ENCODE measurements at regions not wholly inside any gene's neighbourhood (a gene's known extent, or its start where the extent isn't known, plus 50 kb on each side); places are given as distances from the start of the nearest gene placed in this dataset.
"Not testable (repeated sequence)": the region's sequence is repeated elsewhere in the genome, so short reads cannot be mapped to it uniquely, and the experiment has no call there.

DNA sequence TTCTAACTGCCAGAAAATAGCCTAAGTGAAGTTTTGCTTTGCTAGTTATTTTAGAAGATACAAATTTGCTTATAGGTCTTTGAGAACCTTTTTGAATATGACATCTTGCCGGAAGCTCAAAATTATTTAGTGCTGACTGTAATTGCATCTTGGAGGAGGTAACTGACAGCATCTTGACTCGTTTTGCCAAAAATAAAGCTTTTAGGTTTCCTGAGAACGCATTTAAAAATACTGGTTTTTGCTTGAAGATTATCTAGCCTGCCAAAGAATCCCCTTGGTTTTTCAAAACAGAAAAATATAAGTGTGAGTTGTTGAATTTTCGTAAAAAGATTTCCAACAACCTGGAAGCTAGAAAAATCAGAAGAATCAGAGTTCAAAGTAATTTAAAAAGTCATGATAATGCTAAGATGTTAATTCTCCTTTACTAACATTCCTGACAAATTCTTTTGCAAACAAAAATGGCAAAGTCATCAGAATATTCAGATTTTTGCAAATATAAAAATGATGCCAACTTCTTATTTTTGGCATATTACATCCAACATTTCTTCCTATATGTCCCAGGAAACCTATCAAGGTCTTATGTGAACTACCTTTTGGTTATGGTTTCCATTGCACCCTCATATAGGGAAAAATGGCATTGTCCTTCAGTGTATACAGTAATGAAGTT is 178.0 kb upstream of the SLC8A1 start:
- Mint-ChIP-seq H3K4me1 (ENCODE audit: low read depth) (no peaks in the 10 kb centered on the region), H3K36me3 (no peaks in the 10 kb centered on the region), H3K4me3 (no peak overlapping the region), H3K9me3 (ENCODE audit: low read depth) (no peaks in the 10 kb centered on the region), H3K27ac (no peak overlapping the region), H3K27me3 (no peaks in the 10 kb centered on the region)

DNA sequence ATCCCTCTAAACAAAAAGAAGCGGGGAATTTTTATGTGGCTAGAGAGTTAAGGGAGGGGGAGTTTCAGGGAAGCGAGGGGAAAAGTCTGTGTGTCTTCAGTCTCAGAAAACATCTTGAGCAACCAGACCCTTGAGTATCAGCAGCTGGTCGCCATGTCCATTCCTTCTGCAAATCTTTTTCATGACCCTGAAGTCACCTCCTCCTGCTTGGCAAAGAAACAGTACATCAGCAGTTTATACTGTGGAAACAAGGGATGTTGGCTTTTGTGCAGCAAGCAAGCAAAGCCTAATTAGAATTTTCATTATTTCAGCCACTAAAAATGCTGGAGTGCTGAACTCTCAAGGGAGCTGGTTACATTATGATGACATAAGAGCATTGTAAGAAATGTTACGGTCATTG is 187.4 kb upstream of the SLC8A1 start:
- Mint-ChIP-seq H3K27ac (no peak overlapping the region), H3K36me3 (no peaks in the 10 kb centered on the region), H3K4me1 (ENCODE audit: low read depth) (no peaks in the 10 kb centered on the region), H3K4me3 (no peak overlapping the region), H3K27me3 (no peaks in the 10 kb centered on the region), H3K9me3 (ENCODE audit: low read depth) (no peaks in the 10 kb centered on the region)

DNA sequence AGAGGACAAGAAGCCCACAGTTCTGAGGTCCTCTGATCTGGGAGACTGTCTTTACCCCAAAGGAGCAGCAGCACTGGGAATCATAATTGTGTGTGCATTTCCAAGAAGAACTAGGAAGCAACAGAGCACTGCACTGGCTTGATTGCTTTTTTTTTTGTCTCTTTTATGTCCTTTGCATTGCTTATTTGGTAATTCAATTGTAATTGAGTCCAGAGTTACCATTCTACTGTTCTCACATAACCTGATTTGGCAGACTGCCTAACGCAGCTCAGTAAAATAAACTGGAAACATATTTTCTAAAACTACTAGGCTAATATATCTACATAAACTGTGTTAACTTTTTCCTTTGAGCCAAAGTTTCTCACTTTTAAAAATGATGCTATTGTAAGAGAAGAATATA is 190.3 kb upstream of the SLC8A1 start:
- Mint-ChIP-seq H3K27ac (no peak overlapping the region), H3K4me3 (no peak overlapping the region), H3K9me3 (ENCODE audit: low read depth) (no peaks in the 10 kb centered on the region), H3K4me1 (ENCODE audit: low read depth) (no peaks in the 10 kb centered on the region), H3K36me3 (no peaks in the 10 kb centered on the region), H3K27me3 (no peaks in the 10 kb centered on the region)

DNA sequence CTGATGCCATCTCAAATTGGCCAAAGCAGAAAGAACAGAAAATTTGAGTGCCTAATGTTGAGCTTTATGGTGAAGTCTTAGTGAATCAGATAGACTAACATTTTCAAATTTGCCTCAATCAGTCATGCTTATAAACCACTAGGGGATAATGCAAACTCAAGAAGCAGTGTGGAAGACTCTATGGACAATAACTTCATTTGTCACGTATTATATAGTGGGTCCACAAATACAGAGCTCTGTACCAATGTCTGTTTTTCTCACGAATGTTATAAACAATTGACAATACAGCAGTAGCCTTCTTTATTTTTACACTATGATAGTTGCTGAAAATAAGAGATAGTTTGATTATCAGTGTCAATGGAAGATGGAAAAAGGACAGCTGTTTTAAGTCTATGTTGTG is 190.8 kb upstream of the SLC8A1 start:
- Mint-ChIP-seq H3K36me3 (no peaks in the 10 kb centered on the region), H3K9me3 (ENCODE audit: low read depth) (no peaks in the 10 kb centered on the region), H3K27ac (no peak overlapping the region), H3K27me3 (no peaks in the 10 kb centered on the region), H3K4me1 (ENCODE audit: low read depth) (no peaks in the 10 kb centered on the region), H3K4me3 (no peak overlapping the region)

DNA sequence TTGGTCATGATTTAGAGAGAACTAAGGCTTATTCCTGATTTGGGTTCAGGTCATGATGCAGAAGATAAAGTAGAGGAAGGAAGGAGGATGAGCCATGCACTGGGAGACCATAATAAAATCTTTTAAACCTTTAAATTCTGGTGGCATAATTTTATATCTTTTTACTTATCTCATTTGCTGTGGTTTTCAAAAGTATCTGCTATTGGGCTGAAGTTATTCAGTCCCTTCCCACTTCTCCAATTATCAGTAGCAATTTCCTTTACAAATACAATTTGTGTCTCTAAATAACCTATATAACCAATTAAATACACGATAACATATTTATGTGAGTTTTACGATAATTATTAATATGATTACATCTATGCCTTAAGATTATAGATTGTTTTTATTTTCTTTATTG is 194.8 kb upstream of the SLC8A1 start:
- Mint-ChIP-seq H3K27me3 (no peaks in the 10 kb centered on the region), H3K4me1 (ENCODE audit: low read depth) (no peaks in the 10 kb centered on the region), H3K4me3 (no peak overlapping the region), H3K9me3 (ENCODE audit: low read depth) (no peaks in the 10 kb centered on the region), H3K36me3 (no peaks in the 10 kb centered on the region), H3K27ac (no peak overlapping the region)

DNA sequence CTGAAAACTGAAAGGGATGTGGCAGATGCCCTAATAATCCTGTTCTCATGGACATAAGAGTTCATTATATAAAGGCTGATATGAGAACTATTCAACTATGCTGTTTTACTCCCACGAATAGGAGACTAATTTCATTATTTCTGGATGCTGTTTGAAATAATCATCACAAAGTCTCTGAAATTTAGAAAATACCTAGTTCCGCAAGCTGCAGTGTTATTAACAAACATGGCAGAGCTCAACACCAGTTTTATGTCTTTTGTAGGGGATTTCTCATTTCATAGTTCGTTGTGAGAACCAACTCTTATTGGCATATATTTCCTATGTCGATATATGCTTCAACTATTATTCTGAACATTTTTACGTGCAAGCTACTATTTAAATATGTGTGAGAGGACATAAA is 200.3 kb upstream of the SLC8A1 start:
- H3K9me3 Mint-ChIP-seq (ENCODE audit: low read depth) = no peaks in the 10 kb centered on the region
- H3K36me3 Mint-ChIP-seq = no peaks in the 10 kb centered on the region
- H3K27ac Mint-ChIP-seq = no peak overlapping the region
- no peaks in the 10 kb centered on the region for H3K4me1 Mint-ChIP-seq (ENCODE audit: low read depth)
- no peak overlapping the region for H3K4me3 Mint-ChIP-seq
- H3K27me3 Mint-ChIP-seq = no peaks in the 10 kb centered on the region

DNA sequence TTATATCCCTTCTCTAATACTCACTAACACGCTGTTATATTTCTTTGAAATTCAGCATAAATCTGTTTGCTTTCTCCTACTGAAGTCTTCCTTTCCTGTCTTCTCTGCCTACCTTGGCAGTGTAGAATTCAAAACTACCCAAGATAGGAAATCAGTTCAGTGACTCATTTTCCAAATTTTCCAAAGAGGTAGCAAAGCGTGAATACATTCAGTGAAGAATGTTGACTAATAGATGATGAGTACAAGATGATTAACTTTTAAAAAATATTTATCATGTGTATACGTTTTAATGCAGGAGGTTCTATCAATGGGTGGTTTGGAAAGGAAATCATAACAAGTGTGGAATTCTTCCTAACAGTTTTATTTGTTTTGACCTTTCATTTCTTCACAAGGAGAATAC is 201.9 kb upstream of the SLC8A1 start:
- H3K27ac Mint-ChIP-seq = no peak overlapping the region
- H3K36me3 Mint-ChIP-seq = no peaks in the 10 kb centered on the region
- H3K4me1 Mint-ChIP-seq (ENCODE audit: low read depth) = no peaks in the 10 kb centered on the region
- no peaks in the 10 kb centered on the region for H3K9me3 Mint-ChIP-seq (ENCODE audit: low read depth)
- H3K27me3 Mint-ChIP-seq = no peaks in the 10 kb centered on the region
- H3K4me3 Mint-ChIP-seq = no peak overlapping the region

DNA sequence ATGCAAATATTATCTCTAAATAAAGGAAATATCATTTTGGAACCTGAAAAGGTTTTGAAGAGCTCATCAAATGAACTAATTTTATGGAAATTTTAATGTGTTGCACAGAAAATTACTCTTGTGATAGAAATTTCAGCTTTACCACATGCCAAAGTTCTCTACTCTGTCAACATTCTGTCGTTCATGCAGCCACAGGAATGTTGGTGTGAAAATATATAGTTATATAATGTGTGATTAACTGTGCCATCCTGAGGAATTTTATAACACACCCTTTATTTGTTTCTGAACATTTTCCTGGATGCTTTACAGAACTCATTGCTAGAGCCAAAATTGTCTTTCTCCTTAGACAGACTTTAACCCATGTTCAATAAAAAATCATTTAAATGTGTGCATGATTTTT is 202.5 kb upstream of the SLC8A1 start:
- Mint-ChIP-seq H3K27ac (no peak overlapping the region), H3K9me3 (ENCODE audit: low read depth) (no peaks in the 10 kb centered on the region), H3K4me1 (ENCODE audit: low read depth) (no peaks in the 10 kb centered on the region), H3K36me3 (no peaks in the 10 kb centered on the region), H3K4me3 (no peak overlapping the region), H3K27me3 (no peaks in the 10 kb centered on the region)

DNA sequence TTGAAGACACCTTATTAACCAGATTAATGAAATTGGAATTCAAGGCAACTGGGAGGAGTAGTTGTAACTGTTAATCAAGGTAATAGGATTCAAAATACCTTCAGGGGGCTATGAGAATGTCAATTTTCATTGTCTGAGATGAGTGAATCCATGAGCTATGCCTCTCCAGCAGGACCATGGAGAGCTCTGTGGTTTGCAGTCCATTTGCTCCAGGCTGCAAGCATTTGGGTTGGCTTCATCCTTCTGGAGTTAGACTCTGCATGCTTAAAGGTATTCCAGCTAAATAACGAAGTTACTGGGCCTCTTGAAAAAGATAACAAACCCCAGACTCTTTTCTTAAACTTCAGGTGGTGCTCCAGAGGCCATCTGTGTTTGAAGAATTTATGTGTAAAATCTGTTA is 207.1 kb upstream of the SLC8A1 start:
- Mint-ChIP-seq H3K27ac (no peak overlapping the region), H3K4me1 (ENCODE audit: low read depth) (no peaks in the 10 kb centered on the region), H3K9me3 (ENCODE audit: low read depth) (peaks cover 4% of the 10 kb centered on the region), H3K36me3 (no peaks in the 10 kb centered on the region), H3K27me3 (no peaks in the 10 kb centered on the region), H3K4me3 (no peak overlapping the region)

DNA sequence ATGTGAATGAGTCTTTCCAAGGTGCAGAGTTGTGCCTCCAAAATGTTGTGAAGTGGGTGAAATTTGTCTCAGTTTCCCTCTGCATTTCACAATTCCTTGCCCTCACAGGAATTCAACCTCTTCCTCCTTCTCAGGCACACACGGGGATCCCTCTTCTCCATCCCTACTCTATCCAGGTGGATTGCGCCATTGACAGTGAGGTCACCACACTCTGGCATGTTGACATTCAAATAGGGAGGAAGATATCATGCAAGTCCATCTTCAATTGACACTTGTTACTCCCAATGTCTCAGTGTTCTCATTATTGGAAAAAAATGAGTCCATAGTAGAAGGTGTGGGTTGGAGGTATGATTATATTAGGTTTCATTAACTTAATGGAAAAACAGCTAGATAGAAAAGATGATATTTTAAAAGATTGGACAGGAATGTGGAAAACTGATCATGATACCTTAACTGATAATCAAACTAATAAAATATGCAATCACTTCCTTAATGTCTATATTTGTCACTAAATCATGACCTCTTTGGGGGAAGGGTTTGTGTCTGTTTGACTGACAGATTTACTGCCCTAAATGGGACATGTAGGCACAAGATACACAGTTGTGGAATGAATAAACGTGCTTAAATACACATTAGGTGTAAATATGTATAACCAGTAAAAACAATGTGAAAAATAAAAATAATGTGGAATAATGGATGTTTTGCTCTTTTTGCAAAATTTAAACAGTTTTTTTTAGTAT is 213.8 kb upstream of the SLC8A1 start:
- Mint-ChIP-seq H3K4me1 (ENCODE audit: low read depth) (no peaks in the 10 kb centered on the region), H3K9me3 (ENCODE audit: low read depth) (peaks cover 4% of the 10 kb centered on the region), H3K4me3 (no peak overlapping the region), H3K27me3 (no peaks in the 10 kb centered on the region), H3K36me3 (no peaks in the 10 kb centered on the region), H3K27ac (no peak overlapping the region)

DNA sequence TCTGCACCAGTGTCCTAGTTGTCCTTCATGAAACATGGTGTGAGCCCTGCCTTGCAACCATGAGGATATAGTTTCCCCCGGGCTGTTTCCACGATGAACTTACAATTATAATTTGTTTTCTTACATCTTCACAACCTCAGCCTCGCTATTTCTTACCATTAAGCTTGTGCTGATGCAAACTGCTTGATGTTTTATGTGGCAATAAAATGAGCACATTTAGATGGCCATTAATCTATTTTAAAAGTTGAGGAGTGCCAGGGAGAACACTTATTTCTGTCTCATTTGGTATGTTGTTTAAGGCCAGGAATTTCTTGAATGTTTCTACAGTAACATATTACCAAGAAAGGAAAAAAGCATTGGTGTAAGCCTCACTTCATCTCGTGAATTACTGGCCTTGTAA is 214.5 kb upstream of the SLC8A1 start:
- Mint-ChIP-seq H3K27ac (no peak overlapping the region), H3K36me3 (no peaks in the 10 kb centered on the region), H3K4me1 (ENCODE audit: low read depth) (no peaks in the 10 kb centered on the region)

DNA sequence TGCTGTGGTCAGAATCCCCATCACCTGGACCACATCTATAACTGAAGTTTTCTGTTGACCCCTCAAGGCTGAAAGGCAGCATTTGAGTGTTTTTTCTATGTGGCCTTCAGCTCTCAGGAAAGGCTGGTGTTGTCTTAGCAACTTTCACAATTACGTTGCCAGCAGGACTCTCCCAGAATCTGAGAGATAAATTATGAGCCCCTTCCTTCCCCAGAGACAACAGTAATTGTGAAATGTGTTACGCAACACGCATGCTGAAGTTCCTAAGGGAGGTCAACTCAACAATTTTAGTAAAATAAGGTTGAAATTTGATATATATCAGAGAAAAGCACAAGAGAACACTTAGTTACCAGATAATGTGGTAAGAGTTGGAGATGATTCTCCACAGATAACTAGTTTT is 216.5 kb upstream of the SLC8A1 start:
- Mint-ChIP-seq H3K4me1 (ENCODE audit: low read depth) (no peaks in the 10 kb centered on the region), H3K36me3 (no peaks in the 10 kb centered on the region), H3K4me3 (no peak overlapping the region), H3K27ac (no peak overlapping the region), H3K27me3 (no peaks in the 10 kb centered on the region), H3K9me3 (ENCODE audit: low read depth) (no peaks in the 10 kb centered on the region)

More for the DNA sequence above, 214.5 kb upstream of the SLC8A1 start:
- Mint-ChIP-seq H3K9me3 (ENCODE audit: low read depth) (no peaks in the 10 kb centered on the region), H3K4me3 (no peak overlapping the region), H3K27me3 (no peaks in the 10 kb centered on the region)

DNA sequence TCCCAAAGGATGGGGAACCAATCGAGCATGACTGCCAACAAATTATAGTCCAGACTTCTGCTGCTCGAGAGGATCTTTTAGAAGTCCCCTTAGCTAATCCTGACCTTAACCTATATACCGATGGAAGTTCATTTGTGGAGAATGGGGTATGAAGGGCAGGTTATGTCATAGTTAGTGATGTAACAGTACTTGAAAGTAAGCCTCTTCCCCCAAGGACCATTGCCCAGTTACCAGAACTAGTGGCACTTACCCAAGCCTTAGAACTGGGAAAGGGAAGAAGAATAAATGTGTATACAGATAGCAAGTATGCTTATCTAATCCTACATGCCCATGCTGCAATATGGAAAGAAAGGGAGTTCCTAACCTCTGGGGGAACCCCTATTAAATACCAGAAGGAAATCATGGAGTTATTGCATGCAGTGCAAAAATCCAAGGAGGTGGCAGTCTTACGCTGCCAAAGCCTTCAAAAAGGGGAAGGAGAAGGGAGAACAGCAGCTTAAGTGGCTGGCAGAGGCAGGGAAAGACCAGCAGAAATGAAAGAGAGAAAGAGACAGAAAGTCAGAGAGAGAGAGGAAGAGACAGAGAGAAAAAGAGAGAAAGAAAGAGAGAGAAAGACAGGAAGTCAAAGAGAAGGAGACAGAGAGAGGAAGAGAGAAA is 224.4 kb upstream of the SLC8A1 start:
- not testable (repeated sequence) for H3K4me3 Mint-ChIP-seq; H3K27ac Mint-ChIP-seq; H3K4me1 Mint-ChIP-seq (ENCODE audit: low read depth); H3K36me3 Mint-ChIP-seq; H3K9me3 Mint-ChIP-seq (ENCODE audit: low read depth); H3K27me3 Mint-ChIP-seq

DNA sequence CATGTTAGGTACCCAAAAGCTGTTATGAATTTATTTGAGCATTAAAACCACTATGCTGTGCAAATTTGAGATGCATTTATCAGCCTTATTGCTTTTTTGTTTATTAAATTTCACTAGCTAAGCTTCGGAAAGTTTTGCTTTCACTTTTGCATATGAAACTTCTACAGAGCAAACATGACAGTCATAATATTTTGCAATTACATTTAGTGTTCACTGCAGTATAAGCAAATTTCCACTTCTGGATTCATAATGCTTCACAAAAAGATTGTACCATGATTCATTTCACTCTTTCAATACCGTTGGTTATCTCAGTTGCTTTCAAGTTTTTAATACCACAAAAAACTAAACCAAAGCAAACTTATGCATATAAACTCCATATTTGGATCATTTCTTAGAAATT is 228.7 kb upstream of the SLC8A1 start:
- Mint-ChIP-seq H3K4me3 (no peak overlapping the region), H3K9me3 (ENCODE audit: low read depth) (peaks cover 6% of the 10 kb centered on the region), H3K27me3 (no peaks in the 10 kb centered on the region), H3K27ac (no peak overlapping the region), H3K4me1 (ENCODE audit: low read depth) (no peaks in the 10 kb centered on the region), H3K36me3 (no peaks in the 10 kb centered on the region)

DNA sequence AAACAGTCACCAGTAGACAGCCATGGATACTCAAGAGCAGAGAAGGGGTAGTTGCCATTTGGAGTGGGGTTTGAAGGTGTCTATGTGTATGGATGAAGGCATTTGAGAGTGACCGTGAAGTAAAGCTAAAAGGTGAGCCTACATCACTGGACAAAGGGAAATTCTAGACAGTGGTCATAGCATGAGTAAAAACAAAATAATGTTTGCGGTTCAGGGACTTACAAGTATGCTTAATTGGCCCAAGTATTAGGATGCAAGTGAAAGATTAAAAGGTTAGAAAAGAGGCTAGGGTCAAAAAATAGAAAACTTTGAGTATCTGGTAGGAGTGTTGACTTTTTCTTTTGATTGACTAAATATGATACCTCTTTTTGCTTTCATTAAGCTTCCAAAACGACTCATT is 238.1 kb upstream of the SLC8A1 start:
- no peaks in the 10 kb centered on the region for H3K27me3 Mint-ChIP-seq
- H3K4me1 Mint-ChIP-seq (ENCODE audit: low read depth) = no peaks in the 10 kb centered on the region
- H3K27ac Mint-ChIP-seq = no peak overlapping the region
- no peaks in the 10 kb centered on the region for H3K36me3 Mint-ChIP-seq
- H3K9me3 Mint-ChIP-seq (ENCODE audit: low read depth) = peaks cover 8% of the 10 kb centered on the region
- H3K4me3 Mint-ChIP-seq = no peak overlapping the region

DNA sequence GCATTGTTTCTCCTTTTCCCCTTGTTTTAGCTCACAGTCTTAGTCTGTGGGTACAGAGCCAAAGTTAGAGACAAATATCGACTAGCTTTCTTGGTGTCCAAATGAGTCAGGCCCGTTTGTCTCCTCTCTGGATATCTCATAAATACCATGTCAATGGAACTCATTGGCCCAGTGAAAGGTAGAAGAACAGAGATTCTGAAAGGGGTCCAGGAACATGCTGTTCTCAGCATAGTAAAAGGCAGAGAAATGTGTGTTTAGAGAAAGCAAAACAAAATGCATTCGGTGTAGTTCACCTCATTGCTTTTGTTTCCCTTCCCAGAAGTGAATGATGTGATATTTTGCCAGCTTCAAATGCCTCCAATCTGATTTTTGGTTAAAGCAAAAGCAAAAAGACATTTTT is 238.6 kb upstream of the SLC8A1 start:
- H3K4me1 Mint-ChIP-seq (ENCODE audit: low read depth) = no peaks in the 10 kb centered on the region

More for the DNA sequence above, 238.6 kb upstream of the SLC8A1 start:
- no peak overlapping the region for H3K27ac Mint-ChIP-seq
- no peak overlapping the region for H3K4me3 Mint-ChIP-seq
- no peaks in the 10 kb centered on the region for H3K27me3 Mint-ChIP-seq
- H3K9me3 Mint-ChIP-seq (ENCODE audit: low read depth) = peaks cover 8% of the 10 kb centered on the region
- H3K36me3 Mint-ChIP-seq = no peaks in the 10 kb centered on the region
